ENCODE measurements at regions not wholly inside any gene's neighbourhood (a gene's known extent, or its start where the extent isn't known, plus 50 kb on each side); places are given as distances from the start of the nearest gene placed in this dataset.

- Histone ChIP-seq H3K27ac (no peak overlapping the region), H3K4me1 (no peaks in the 10 kb centered on the region), H3K36me3 (no peaks in the 10 kb centered on the region), H3K27me3 (ENCODE audit: low read depth) (no peaks in the 10 kb centered on the region), H3K9me3 (no peaks in the 10 kb centered on the region), H3K4me3 (no peak overlapping the region)
- DNase-seq = no peak
- intact Hi-C loops (cut with DNase I) = no loop called here
- TF ChIP-seq CTCF (IDR thresholded peaks at IDR 0.05) = no peak
- no peak for ATAC-seq
These were observed 1360.6 kb upstream of the ACO1 start for GRCh38 chr9:31023847-31024246.

GRCh38 chr9:31027678-31028077, 1356.8 kb upstream of the ACO1 start:
- ATAC-seq (no peak), DNase-seq (no peak)
- no peak overlapping the region for H3K4me3 ChIP-seq
- intact Hi-C loops (cut with DNase I) = no loop called here
- H3K9me3 ChIP-seq = no peaks in the 10 kb centered on the region
- TF ChIP-seq CTCF (IDR thresholded peaks at IDR 0.05) = no peak
- no peaks in the 10 kb centered on the region for H3K36me3 ChIP-seq
- H3K4me1 ChIP-seq = no peaks in the 10 kb centered on the region
- H3K27ac ChIP-seq = no peak overlapping the region
- H3K27me3 ChIP-seq (ENCODE audit: low read depth) = no peaks in the 10 kb centered on the region

GRCh38 chr9:31028137-31028536, 1356.3 kb upstream of the ACO1 start:
- Histone ChIP-seq H3K4me3 (no peak overlapping the region), H3K9me3 (no peaks in the 10 kb centered on the region), H3K27me3 (ENCODE audit: low read depth) (no peaks in the 10 kb centered on the region), H3K4me1 (no peaks in the 10 kb centered on the region), H3K27ac (no peak overlapping the region), H3K36me3 (no peaks in the 10 kb centered on the region)
- DNase-seq = no peak
- ATAC-seq = no peak
- TF ChIP-seq CTCF (IDR thresholded peaks at IDR 0.05) = no peak
- intact Hi-C loops (cut with DNase I) = no loop called here

- DNase-seq (no peak), ATAC-seq (peak in 1 of 2 donors; percentile 78)
These were observed 1353.7 kb upstream of the ACO1 start for GRCh38 chr9:31030741-31031202.

GRCh38 chr9:31032206-31032605, 1352.2 kb upstream of the ACO1 start:
- H3K4me3 ChIP-seq = no peak overlapping the region
- DNase-seq (no peak), ATAC-seq (no peak)
- no peak for TF ChIP-seq CTCF (IDR thresholded peaks at IDR 0.05)
- intact Hi-C loops (cut with DNase I) = no loop called here
- no peaks in the 10 kb centered on the region for H3K36me3 ChIP-seq
- no peak overlapping the region for H3K27ac ChIP-seq
- H3K9me3 ChIP-seq = no peaks in the 10 kb centered on the region
- no peaks in the 10 kb centered on the region for H3K4me1 ChIP-seq
- H3K27me3 ChIP-seq (ENCODE audit: low read depth) = no peaks in the 10 kb centered on the region

More at GRCh38 chr9:31030741-31031202, 1353.7 kb upstream of the ACO1 start:
- Histone ChIP-seq H3K9me3 (no peaks in the 10 kb centered on the region), H3K27ac (no peak overlapping the region), H3K4me3 (peak overlapping the region; percentile 7), H3K36me3 (no peaks in the 10 kb centered on the region), H3K4me1 (no peaks in the 10 kb centered on the region), H3K27me3 (ENCODE audit: low read depth) (no peaks in the 10 kb centered on the region)
- intact Hi-C loops (cut with DNase I) = no loop called here
- TF ChIP-seq CTCF (IDR thresholded peaks at IDR 0.05) = no peak

- H3K9me3 ChIP-seq = no peaks in the 10 kb centered on the region
- H3K27ac ChIP-seq = no peak overlapping the region
- H3K27me3 ChIP-seq (ENCODE audit: low read depth) = no peaks in the 10 kb centered on the region
- DNase-seq (no peak), ATAC-seq (no peak)
- no peaks in the 10 kb centered on the region for H3K4me1 ChIP-seq
- no peaks in the 10 kb centered on the region for H3K36me3 ChIP-seq
- intact Hi-C loops (cut with DNase I) = no loop called here
- no peak overlapping the region for H3K4me3 ChIP-seq
- TF ChIP-seq CTCF (IDR thresholded peaks at IDR 0.05) = no peak
These were observed 1350.1 kb upstream of the ACO1 start for GRCh38 chr9:31034311-31034710.
